Esophagus squamous epithelium (tissue), 5 donors: ENCODE measurements at regions not wholly inside any gene's neighbourhood (a gene's known extent, or its start where the extent isn't known, plus 50 kb on each side); places are given as distances from the start of the nearest gene placed in this dataset.

Source experiments
- DNase-seq: peaks from one replicate; lab custom pipeline; 2025; lab: John Stamatoyannopoulos, UW
- H3K27ac ChIP-seq, 4 donors: fragments of 200-600 bp; sonication (generic); one replicate each; pipeline ENCODE4 v1.5.1; 2016 to 2019; ENCODE audit warnings: mild to moderate bottlenecking in 1 of 4
- H3K27me3 ChIP-seq, 4 donors: fragments of 200-600 bp; sonication (generic); 1 replicate in 3 of 4; 2 replicates in 1 of 4; pipeline versions ENCODE4 v1.5.1 to v1.6.0; 2017 to 2021; ENCODE audit warnings: antibody characterized with exemption in 1 of 4
- H3K36me3 ChIP-seq, 3 donors: fragments of 200-600 bp; sonication (generic); one replicate each; pipeline ENCODE4 v1.5.1; 2016 to 2019
- H3K4me1 ChIP-seq, 3 donors: fragments of 200-600 bp; sonication (generic); one replicate each; pipeline ENCODE4 v1.5.1; 2017 to 2019
- H3K4me3 ChIP-seq, 4 donors: fragments of 200-600 bp; sonication (generic); 1 replicate in 3 of 4; 2 replicates in 1 of 4; pipeline ENCODE4 v1.5.1; 2016 to 2019; ENCODE audit warnings: mild to moderate bottlenecking in 2 of 4, moderate library complexity in 1 of 4
- H3K9me3 ChIP-seq, 3 donors: fragments of 200-600 bp; sonication (generic); one replicate each; pipeline ENCODE4 v1.5.1; 2016 to 2019
- CTCF ChIP-seq, 6 experiments: fragments of 450-650 bp in 4 of 6; fragments of 200-600 bp in 2 of 6; sonication (generic) in 2 of 6; IDR thresholded peaks; one replicate each; pipeline ENCODE4 v1.5.1; 2016 to 2019; ENCODE audit warnings: antibody characterized with exemption in 6 of 6, mild to moderate bottlenecking in 4 of 6, moderate library complexity in 4 of 6
- POLR2A ChIP-seq, 4 donors: fragments of 450-650 bp; IDR thresholded peaks; one replicate each; pipeline ENCODE4 v1.6.1; 2017; ENCODE audit warnings: antibody characterized with exemption in 4 of 4, mild to moderate bottlenecking in 4 of 4, moderate library complexity in 3 of 4
- WGBS, 2 donors: methylation state at CpG; one replicate each; pipeline ENCODE4 v1.1.5; 2018; 5-methylcytosine and 5-hydroxymethylcytosine counted together
- intact Hi-C: fragments of 100-400 bp; cut with DNase I; formaldehyde crosslinking; loops from one replicate; pipeline ENCODE4 v1.15.0; 2022
- donor health status: DM: yes; HTN: yes; CAD: no.

GRCh38 chr12:47311568-47311967 lies 231.8 kb upstream of the AMIGO2 start:
- DNase-seq = no peak
- Histone ChIP-seq H3K9me3 (no peaks in the 10 kb centered on the region), H3K4me3 (no peak overlapping the region), H3K27me3 (no peaks in the 10 kb centered on the region), H3K27ac (no peak overlapping the region), H3K36me3 (no peaks in the 10 kb centered on the region), H3K4me1 (peaks cover 0 to 3% (median 2%) of the 10 kb centered on the region in 3 donors)
- intact Hi-C loops = no loop called here
- 64 to 68% methylated on average over 4 of the region's 4 CpGs for WGBS, 2 donors
- TF ChIP-seq POLR2A (IDR thresholded peaks at IDR 0.05) = no peak
- no peak for TF ChIP-seq CTCF (IDR thresholded peaks at IDR 0.05)

- H3K4me3 ChIP-seq = no peak overlapping the region
- no peak overlapping the region for H3K27ac ChIP-seq
- no peak for DNase-seq
- H3K36me3 ChIP-seq = no peaks in the 10 kb centered on the region
- H3K27me3 ChIP-seq = no peaks in the 10 kb centered on the region
- H3K9me3 ChIP-seq = no peaks in the 10 kb centered on the region
- peaks cover 0 to 2% (median under 1%) of the 10 kb centered on the region in 3 donors for H3K4me1 ChIP-seq
- intact Hi-C loops = no loop called here
- TF ChIP-seq CTCF (IDR thresholded peaks at IDR 0.05) (no peak), POLR2A (IDR thresholded peaks at IDR 0.05) (no peak)
Measured at GRCh38 chr12:47311010-47311409, 231.3 kb upstream of the AMIGO2 start.

GRCh38 chr12:47308672-47309071 lies 228.9 kb upstream of the AMIGO2 start:
- Histone ChIP-seq H3K27me3 (no peaks in the 10 kb centered on the region), H3K4me1 (peaks cover 0 to 12% (median 9%) of the 10 kb centered on the region in 3 donors), H3K36me3 (no peaks in the 10 kb centered on the region), H3K4me3 (no peak overlapping the region), H3K9me3 (no peaks in the 10 kb centered on the region), H3K27ac (no peak overlapping the region)
- intact Hi-C loops = loop anchor here (5.0 kb wide), 1 partner anchor 231 kb away; the partner anchor contains the start of genes AMIGO2 and PCED1B
- DNase-seq = no peak
- no peak for TF ChIP-seq CTCF (IDR thresholded peaks at IDR 0.05)
- TF ChIP-seq POLR2A (IDR thresholded peaks at IDR 0.05) = no peak
- 75 to 93% methylated on average over 1 of the region's 1 CpG for WGBS, 2 donors

GRCh38 chr12:47307680-47308399 lies 228.1 kb upstream of the AMIGO2 start:
- intact Hi-C loops = loop anchor here (5.0 kb wide), 1 partner anchor 231 kb away; the partner anchor contains the start of genes AMIGO2 and PCED1B
- TF ChIP-seq CTCF (IDR thresholded peaks at IDR 0.05) (peak; percentile 43 to 86 (median 60)), POLR2A (IDR thresholded peaks at IDR 0.05) (no peak)
- 43 to 58% methylated on average over 6 of the region's 7 CpGs for WGBS, 2 donors

More at GRCh38 chr12:47307680-47308399, 228.1 kb upstream of the AMIGO2 start:
- DNase-seq = no peak
- H3K27me3 ChIP-seq = no peaks in the 10 kb centered on the region
- H3K36me3 ChIP-seq = no peaks in the 10 kb centered on the region
- H3K27ac ChIP-seq = no peak overlapping the region
- peak overlapping the region in 3 of 4 donors; percentile 8 to 48 (median 8) for H3K4me3 ChIP-seq
- no peaks in the 10 kb centered on the region for H3K9me3 ChIP-seq
- H3K4me1 ChIP-seq = peaks cover 0 to 14% (median 11%) of the 10 kb centered on the region in 3 donors
